Ecto neural progenitor cell (in vitro differentiated cells): ENCODE measurements at regions not wholly inside any gene's neighbourhood (a gene's known extent, or its start where the extent isn't known, plus 50 kb on each side); places are given as distances from the start of the nearest gene placed in this dataset.
"Not testable (repeated sequence)": the region's sequence is repeated elsewhere in the genome, so short reads cannot be mapped to it uniquely, and the experiment has no call there.

ENCODE experiments used
- DNase-seq: peaks from one replicate; pipeline ENCODE4 v3.0.0-alpha.2; 2018; ENCODE audit warnings: low spot score

- no peak for DNase-seq
These were observed 370.2 kb downstream of the UTRN start for GRCh38 chr6:144655376-144655775.

- no peak for DNase-seq
These were observed 372.6 kb downstream of the UTRN start for GRCh38 chr6:144657691-144658090.

GRCh38 chr6:144659202-144660182 is 374.4 kb downstream of the UTRN start:
- peak; percentile 58 for DNase-seq

GRCh38 chr6:144660561-144661115 is 375.5 kb downstream of the UTRN start:
- DNase-seq, result no peak

- no peak for DNase-seq
These were observed 376.1 kb downstream of the UTRN start for GRCh38 chr6:144661116-144661806.

- DNase-seq, result no peak
These were observed 377.8 kb downstream of the UTRN start for GRCh38 chr6:144662812-144663365.

GRCh38 chr6:144664281-144664680 is 379.1 kb downstream of the UTRN start:
- DNase-seq, result no peak

GRCh38 chr6:144664947-144665346 is 379.8 kb downstream of the UTRN start:
- DNase-seq, result no peak

GRCh38 chr6:144665932-144666450 is 380.9 kb downstream of the UTRN start:
- no peak for DNase-seq

- DNase-seq, result no peak
These were observed 381.6 kb downstream of the UTRN start for GRCh38 chr6:144666781-144667180.

- DNase-seq, result no peak
These were observed 382.7 kb downstream of the UTRN start for GRCh38 chr6:144667532-144668503.

- DNase-seq, result not testable (repeated sequence)
These were observed 385.1 kb downstream of the UTRN start for GRCh38 chr6:144670259-144670658.

- DNase-seq, result no peak
These were observed 388.7 kb downstream of the UTRN start for GRCh38 chr6:144673807-144674206.

GRCh38 chr6:144675231-144675861 is 390.2 kb downstream of the UTRN start:
- no peak for DNase-seq

GRCh38 chr6:144676310-144676709 is 391.2 kb downstream of the UTRN start:
- DNase-seq, result not testable (repeated sequence)

- DNase-seq, result not testable (repeated sequence)
These were observed 392.1 kb downstream of the UTRN start for GRCh38 chr6:144677263-144677662.

- no peak for DNase-seq
These were observed 393.7 kb downstream of the UTRN start for GRCh38 chr6:144678844-144679243.

- no peak for DNase-seq
These were observed 396.2 kb downstream of the UTRN start for GRCh38 chr6:144681334-144681733.

GRCh38 chr6:144683216-144684070 is 398.3 kb downstream of the UTRN start:
- no peak for DNase-seq

- no peak for DNase-seq
These were observed 403.6 kb downstream of the UTRN start for GRCh38 chr6:144688713-144689112.
